ENCODE measurements at regions not wholly inside any gene's neighbourhood (a gene's known extent, or its start where the extent isn't known, plus 50 kb on each side); places are given as distances from the start of the nearest gene placed in this dataset.
A peak's percentile ranks its signal among the peaks of the same experiment; 100 is the strongest.
"Not testable (repeated sequence)": the region's sequence is repeated elsewhere in the genome, so short reads cannot be mapped to it uniquely, and the experiment has no call there.

DNA sequence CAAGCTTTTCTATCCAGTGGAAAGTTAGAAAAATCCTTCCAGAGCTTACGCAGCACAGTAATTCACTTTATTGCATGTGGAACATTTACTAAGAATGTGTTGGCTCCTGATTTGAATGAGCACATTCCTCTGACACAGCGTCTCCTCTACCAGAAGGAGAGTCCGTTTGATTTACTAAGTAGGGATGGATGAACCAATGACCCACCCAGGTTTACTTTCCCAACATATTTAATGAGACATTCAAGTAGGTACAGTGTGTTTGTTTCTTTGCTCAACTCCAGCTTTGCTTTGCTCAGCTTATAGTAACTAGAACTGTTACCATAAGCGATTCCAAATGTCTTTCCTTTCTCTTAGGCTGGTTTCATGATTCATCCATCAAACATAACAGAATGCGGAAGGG lies 161.7 kb downstream of the SMARCA1 start:
- no peak overlapping the region for H3K4me3 Mint-ChIP-seq
- peaks cover 5% of the 10 kb centered on the region for H3K4me1 Mint-ChIP-seq (ENCODE audit: low read depth)
- no peaks in the 10 kb centered on the region for H3K9me3 Mint-ChIP-seq
- H3K27me3 Mint-ChIP-seq (ENCODE audit: insufficient read depth), result no peaks in the 10 kb centered on the region
- no peak overlapping the region for H3K27ac Mint-ChIP-seq
- intact Hi-C loops (cut with micrococcal nuclease), result no loop called here
- no peak for DNase-seq (ENCODE audit: low spot score)
- no peaks in the 10 kb centered on the region for H3K36me3 Mint-ChIP-seq (ENCODE audit: low read depth)

DNA sequence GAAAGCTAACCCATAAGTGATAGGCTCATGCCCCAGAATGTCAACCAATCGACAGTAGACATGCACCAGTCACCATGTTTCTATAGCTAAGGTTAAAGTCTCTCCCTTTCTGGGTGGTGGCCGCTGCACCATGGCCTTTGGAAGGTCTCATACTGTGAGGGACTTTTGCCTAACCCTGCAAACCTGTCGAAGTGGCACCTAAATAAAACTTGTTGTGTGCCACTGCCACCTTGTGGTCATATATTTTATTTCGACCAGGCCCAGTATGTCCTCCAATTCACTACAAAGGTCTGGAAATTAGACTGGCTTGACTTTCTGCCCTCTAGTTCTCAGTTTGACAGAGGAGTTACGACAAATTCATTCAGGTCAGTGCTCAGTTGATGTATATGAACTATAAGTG lies 163.1 kb downstream of the SMARCA1 start:
- no peaks in the 10 kb centered on the region for H3K36me3 Mint-ChIP-seq (ENCODE audit: low read depth)
- H3K4me3 Mint-ChIP-seq, result no peak overlapping the region
- intact Hi-C loops (cut with micrococcal nuclease), result no loop called here
- peaks cover 5% of the 10 kb centered on the region for H3K4me1 Mint-ChIP-seq (ENCODE audit: low read depth)
- DNase-seq (ENCODE audit: low spot score), result peak; percentile 1
- H3K27ac Mint-ChIP-seq, result no peak overlapping the region
- H3K27me3 Mint-ChIP-seq (ENCODE audit: insufficient read depth), result no peaks in the 10 kb centered on the region
- H3K9me3 Mint-ChIP-seq, result no peaks in the 10 kb centered on the region

DNA sequence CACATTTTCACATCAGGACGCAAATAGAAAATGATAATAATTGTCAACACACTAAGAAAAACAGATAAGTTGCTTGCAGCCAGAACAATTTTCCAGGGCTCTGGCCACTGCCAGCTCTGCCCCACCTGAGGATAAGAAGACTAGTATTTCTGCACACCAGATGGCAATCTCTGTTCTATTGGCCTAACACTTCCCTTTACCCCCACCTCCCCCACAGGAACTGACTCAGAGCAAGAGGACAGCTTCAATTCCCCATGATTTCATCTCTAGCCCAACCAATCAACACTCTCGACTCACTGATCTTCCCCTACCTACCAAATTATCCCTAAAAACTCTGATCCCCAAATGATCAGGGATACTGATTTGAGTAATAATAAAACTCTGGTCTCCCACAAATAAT lies 164.0 kb downstream of the SMARCA1 start:
- Mint-ChIP-seq H3K4me1 (ENCODE audit: low read depth) (peaks cover 5% of the 10 kb centered on the region), H3K9me3 (no peaks in the 10 kb centered on the region), H3K27ac (no peak overlapping the region), H3K27me3 (ENCODE audit: insufficient read depth) (no peaks in the 10 kb centered on the region), H3K4me3 (no peak overlapping the region), H3K36me3 (ENCODE audit: low read depth) (no peaks in the 10 kb centered on the region)
- intact Hi-C loops (cut with micrococcal nuclease), result no loop called here
- DNase-seq (ENCODE audit: low spot score), result no peak

DNA sequence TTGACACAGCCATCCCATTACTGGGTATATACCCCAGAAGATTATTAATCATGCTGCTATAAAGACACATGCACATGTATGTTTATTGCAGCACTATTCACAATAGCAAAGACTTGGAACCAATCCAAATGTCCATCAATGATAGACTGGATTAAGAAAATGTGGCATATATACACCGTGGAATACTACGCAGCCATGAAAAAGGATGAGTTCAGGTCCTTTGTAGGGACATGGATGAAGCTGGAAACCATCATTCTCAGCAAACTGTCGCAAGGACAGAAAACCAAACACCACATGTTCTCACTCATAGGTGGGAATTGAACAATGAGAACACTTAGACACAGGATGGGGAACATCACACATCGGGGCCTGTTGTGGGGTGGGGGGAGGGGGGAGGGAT lies 165.9 kb downstream of the SMARCA1 start:
- H3K27me3 Mint-ChIP-seq (ENCODE audit: insufficient read depth); intact Hi-C loops (cut with micrococcal nuclease); H3K36me3 Mint-ChIP-seq (ENCODE audit: low read depth); H3K9me3 Mint-ChIP-seq; H3K27ac Mint-ChIP-seq; H3K4me3 Mint-ChIP-seq; H3K4me1 Mint-ChIP-seq (ENCODE audit: low read depth); DNase-seq (ENCODE audit: low spot score): not testable (repeated sequence)

DNA sequence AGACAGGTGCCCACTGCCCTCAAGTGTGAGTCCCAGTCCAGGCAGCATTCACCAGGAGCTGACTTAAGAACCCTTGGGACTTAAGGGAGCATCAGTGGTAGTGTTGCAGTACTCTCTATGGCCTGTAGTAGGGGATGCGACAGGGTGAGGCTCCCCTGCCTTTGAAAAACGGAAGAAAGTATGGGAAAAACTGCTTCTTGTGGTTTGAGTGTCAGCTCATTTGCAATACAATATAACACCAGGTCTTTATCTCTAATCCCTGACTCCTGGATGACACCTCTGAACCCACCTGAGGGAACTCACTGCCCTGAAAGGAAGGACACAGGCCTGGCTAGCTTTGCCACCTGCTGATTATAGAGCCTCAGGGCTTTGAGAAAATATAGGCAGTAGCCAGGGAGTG lies 176.0 kb downstream of the SMARCA1 start:
- H3K36me3 Mint-ChIP-seq (ENCODE audit: low read depth), result no peaks in the 10 kb centered on the region

DNA sequence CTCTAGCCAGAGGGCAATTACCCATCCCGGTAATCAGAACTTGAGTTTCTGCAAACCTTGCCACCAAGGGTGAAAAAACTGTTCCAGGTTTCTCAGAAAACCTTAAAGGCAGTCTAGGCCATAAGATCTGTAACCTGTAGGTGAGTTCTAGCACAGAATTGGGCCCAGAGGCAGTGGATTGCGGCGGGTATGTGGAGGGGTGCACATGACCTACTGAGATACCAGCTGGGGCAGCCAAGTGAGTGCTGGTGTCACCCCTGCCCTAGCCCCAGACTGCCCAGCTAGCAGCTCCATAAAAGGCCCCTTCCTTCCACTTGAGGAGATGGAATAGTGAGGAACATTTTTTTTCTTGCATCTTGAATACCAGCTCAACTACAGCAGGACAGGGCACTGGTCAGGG lies 176.7 kb downstream of the SMARCA1 start:
- no peak for DNase-seq (ENCODE audit: low spot score)
- H3K4me1 Mint-ChIP-seq (ENCODE audit: low read depth), result no peaks in the 10 kb centered on the region
- H3K9me3 Mint-ChIP-seq, result no peaks in the 10 kb centered on the region
- no peaks in the 10 kb centered on the region for H3K27me3 Mint-ChIP-seq (ENCODE audit: insufficient read depth)
- no peak overlapping the region for H3K4me3 Mint-ChIP-seq
- H3K36me3 Mint-ChIP-seq (ENCODE audit: low read depth), result no peaks in the 10 kb centered on the region
- H3K27ac Mint-ChIP-seq, result no peak overlapping the region
- intact Hi-C loops (cut with micrococcal nuclease), result no loop called here

More for the DNA sequence above, 176.0 kb downstream of the SMARCA1 start:
- no peak for DNase-seq (ENCODE audit: low spot score)
- H3K27ac Mint-ChIP-seq, result no peak overlapping the region
- H3K27me3 Mint-ChIP-seq (ENCODE audit: insufficient read depth), result no peaks in the 10 kb centered on the region
- H3K9me3 Mint-ChIP-seq, result no peaks in the 10 kb centered on the region
- no peak overlapping the region for H3K4me3 Mint-ChIP-seq
- intact Hi-C loops (cut with micrococcal nuclease), result no loop called here
- no peaks in the 10 kb centered on the region for H3K4me1 Mint-ChIP-seq (ENCODE audit: low read depth)

DNA sequence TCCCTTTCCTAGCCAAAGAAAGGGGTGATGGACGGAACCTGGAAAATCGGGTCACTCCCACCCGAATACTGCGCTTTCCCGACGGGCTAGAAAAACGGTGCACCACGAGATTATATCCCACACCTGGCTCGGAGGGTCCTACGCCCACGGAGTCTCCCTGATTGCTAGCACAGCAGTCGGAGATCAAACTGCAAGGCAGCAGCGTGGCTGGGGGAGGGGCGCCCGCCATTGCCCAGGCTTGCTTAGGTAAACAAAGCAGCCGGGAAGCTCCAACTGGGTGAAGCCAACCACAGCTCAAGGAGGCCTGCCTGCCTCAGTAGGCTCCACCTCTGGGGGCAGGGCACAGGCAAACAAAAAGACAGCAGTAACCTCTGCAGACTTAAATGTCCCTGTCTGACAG lies 186.0 kb downstream of the SMARCA1 start:
- H3K4me1 Mint-ChIP-seq (ENCODE audit: low read depth); H3K4me3 Mint-ChIP-seq; intact Hi-C loops (cut with micrococcal nuclease); H3K27me3 Mint-ChIP-seq (ENCODE audit: insufficient read depth); DNase-seq (ENCODE audit: low spot score); H3K27ac Mint-ChIP-seq; H3K9me3 Mint-ChIP-seq; H3K36me3 Mint-ChIP-seq (ENCODE audit: low read depth): not testable (repeated sequence)

DNA sequence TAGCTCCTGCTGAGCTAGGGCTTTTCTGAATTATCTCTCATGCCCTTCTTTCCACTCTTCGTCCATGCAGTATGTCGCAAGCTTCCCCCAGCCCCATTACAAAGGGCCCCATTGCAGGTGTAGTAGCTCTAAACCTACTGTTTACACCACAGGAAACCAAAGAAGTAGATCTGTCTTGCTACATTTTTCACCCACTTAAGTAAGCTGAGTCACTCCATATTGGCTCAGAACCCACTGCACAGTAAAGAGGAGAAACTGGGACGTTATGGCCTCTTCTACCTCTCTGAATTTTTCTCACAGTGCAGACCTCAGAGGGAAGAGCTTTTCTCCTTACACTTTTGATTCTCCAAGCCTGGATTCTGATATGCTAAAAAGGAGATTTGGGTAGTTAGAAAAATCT lies 200.2 kb downstream of the SMARCA1 start:
- intact Hi-C loops (cut with micrococcal nuclease), result no loop called here
- Mint-ChIP-seq H3K36me3 (ENCODE audit: low read depth) (no peaks in the 10 kb centered on the region), H3K27me3 (ENCODE audit: insufficient read depth) (peaks cover 2% of the 10 kb centered on the region), H3K4me1 (ENCODE audit: low read depth) (no peaks in the 10 kb centered on the region), H3K4me3 (no peak overlapping the region), H3K27ac (no peak overlapping the region), H3K9me3 (no peaks in the 10 kb centered on the region)
- DNase-seq (ENCODE audit: low spot score), result no peak

DNA sequence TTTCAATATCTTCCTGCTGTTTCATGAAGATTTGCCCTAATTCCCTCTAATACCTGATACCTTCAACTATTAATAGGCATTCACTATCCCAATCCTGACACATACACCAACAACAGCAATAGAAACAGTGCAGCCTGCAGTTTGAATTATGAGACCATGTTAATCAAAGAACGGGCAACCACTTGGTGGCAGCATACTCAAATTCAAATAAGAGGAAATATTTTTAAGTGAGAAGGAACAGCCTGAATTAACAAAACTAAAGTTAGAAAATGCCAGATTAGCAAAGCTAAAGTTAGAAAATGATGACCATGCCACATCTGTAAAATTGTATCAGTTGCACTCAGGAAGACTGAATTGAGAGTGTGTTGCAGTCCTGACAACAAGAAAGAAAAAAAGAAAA lies 204.9 kb downstream of the SMARCA1 start:
- no peaks in the 10 kb centered on the region for H3K36me3 Mint-ChIP-seq (ENCODE audit: low read depth)
- H3K4me3 Mint-ChIP-seq, result no peak overlapping the region
- no peak for DNase-seq (ENCODE audit: low spot score)
- intact Hi-C loops (cut with micrococcal nuclease), result no loop called here
- no peaks in the 10 kb centered on the region for H3K4me1 Mint-ChIP-seq (ENCODE audit: low read depth)
- peaks cover 2% of the 10 kb centered on the region for H3K27me3 Mint-ChIP-seq (ENCODE audit: insufficient read depth)
- H3K9me3 Mint-ChIP-seq, result no peaks in the 10 kb centered on the region
- no peak overlapping the region for H3K27ac Mint-ChIP-seq

DNA sequence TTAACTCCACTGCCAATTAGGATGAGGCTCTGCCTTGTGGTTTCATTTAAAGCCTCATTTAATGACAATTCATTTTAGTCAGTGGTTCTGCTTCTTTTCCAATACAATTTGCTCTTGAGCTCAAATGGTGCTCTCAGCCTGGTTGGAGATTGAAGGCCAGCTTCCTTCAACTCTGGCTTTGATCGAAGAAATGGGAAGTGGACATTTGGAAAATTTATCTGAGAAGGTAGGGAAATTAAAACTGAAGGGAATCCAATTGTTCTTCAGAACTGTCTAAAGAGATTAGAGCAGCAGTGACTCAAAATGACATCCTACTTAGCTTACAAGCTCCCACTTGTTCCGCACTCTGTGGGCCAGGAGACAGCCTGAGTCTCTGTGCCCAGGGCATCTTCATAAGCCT lies 206.8 kb downstream of the SMARCA1 start:
- Mint-ChIP-seq H3K36me3 (ENCODE audit: low read depth) (no peaks in the 10 kb centered on the region), H3K9me3 (no peaks in the 10 kb centered on the region), H3K4me1 (ENCODE audit: low read depth) (no peaks in the 10 kb centered on the region), H3K27me3 (ENCODE audit: insufficient read depth) (peaks cover 2% of the 10 kb centered on the region), H3K27ac (no peak overlapping the region), H3K4me3 (no peak overlapping the region)
- no peak for DNase-seq (ENCODE audit: low spot score)
- intact Hi-C loops (cut with micrococcal nuclease), result no loop called here

DNA sequence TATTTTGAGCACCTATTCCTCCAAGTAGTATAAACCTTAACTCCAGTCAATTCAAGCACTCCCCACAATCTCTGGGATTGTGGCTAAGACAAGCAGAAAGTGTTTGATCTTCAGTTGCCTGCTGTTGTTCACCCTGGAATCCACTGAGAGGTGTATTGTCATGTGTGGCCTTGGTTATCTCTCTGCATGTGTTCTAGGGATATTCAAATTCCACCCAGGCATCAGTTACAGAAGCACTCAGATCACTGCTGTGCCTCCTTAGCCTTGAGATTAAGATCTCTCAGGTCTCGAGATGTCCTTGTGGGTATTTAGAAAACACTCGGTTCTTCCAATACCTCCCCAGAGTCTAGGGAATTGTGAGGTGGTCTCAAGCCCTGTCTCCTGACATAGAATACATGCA lies 213.3 kb downstream of the SMARCA1 start:
- H3K4me3 Mint-ChIP-seq, result no peak overlapping the region

DNA sequence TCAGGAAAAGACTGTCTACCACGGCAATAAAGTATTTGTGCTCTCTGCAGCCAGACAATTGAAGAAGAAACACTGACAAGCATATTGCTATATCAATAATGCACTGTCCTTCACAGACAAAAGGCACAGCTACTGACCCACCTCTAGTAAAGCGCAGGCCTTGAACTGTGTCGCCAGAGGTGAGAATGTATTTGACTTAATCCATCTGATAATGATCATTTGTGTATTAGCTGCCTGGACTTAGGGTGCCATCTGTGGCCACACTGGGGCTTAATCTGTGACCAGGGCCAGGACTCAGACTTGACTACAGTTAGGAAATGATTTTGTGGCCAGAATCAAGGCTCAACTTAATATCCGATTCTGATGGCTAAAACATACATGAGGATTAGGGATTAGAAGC lies 260.4 kb downstream of the SMARCA1 start:
- Mint-ChIP-seq H3K9me3 (no peaks in the 10 kb centered on the region), H3K36me3 (ENCODE audit: low read depth) (no peaks in the 10 kb centered on the region), H3K27ac (no peak overlapping the region), H3K4me1 (ENCODE audit: low read depth) (no peaks in the 10 kb centered on the region), H3K4me3 (no peak overlapping the region), H3K27me3 (ENCODE audit: insufficient read depth) (no peaks in the 10 kb centered on the region)
- intact Hi-C loops (cut with micrococcal nuclease), result no loop called here
- no peak for DNase-seq (ENCODE audit: low spot score)

More for the DNA sequence above, 213.3 kb downstream of the SMARCA1 start:
- H3K27ac Mint-ChIP-seq, result no peak overlapping the region
- no peaks in the 10 kb centered on the region for H3K4me1 Mint-ChIP-seq (ENCODE audit: low read depth)
- no peaks in the 10 kb centered on the region for H3K36me3 Mint-ChIP-seq (ENCODE audit: low read depth)
- no peaks in the 10 kb centered on the region for H3K9me3 Mint-ChIP-seq
- peaks cover 1% of the 10 kb centered on the region for H3K27me3 Mint-ChIP-seq (ENCODE audit: insufficient read depth)
- DNase-seq (ENCODE audit: low spot score), result no peak
- intact Hi-C loops (cut with micrococcal nuclease), result no loop called here

DNA sequence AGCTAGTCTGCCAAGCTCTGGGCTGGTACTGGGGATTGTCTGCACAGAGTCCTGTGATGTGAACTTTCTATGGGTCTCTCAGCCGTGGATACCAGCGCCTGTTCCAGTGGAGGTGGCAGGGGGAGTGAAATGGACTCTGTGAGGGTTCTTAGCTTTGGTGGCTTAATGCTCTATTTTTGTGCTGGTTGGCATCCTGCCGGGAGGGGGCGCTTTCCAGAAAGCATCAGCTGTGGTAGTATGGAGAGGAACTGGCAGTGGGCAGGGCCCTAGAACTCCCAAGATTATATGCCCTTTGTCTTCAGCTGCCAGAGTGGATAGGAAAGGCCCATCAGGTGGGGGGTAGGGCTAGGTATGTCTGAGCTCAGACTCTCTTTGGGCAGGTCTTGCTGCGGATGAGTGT lies 267.8 kb downstream of the SMARCA1 start:
- H3K27me3 Mint-ChIP-seq (ENCODE audit: insufficient read depth); H3K4me1 Mint-ChIP-seq (ENCODE audit: low read depth); H3K4me3 Mint-ChIP-seq; H3K27ac Mint-ChIP-seq; H3K9me3 Mint-ChIP-seq; intact Hi-C loops (cut with micrococcal nuclease); DNase-seq (ENCODE audit: low spot score); H3K36me3 Mint-ChIP-seq (ENCODE audit: low read depth): not testable (repeated sequence)

DNA sequence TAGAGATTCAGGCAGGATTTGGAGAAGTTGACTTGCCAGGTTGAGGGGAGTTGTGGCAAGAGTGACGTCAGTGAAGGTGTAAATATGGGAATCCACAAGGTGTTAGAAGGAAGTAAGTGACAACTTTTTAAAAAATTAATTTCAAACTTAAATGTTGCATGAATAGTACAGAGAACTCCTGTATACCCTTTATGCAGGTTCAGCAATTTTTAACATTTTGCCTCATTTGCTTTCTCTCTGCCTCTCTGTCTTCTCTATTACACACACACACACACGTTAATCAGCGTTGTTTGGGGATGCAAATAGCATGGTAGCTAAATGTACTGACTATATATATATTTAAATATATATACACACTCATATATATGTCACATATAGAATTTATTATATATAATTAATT lies 273.7 kb downstream of the SMARCA1 start:
- Mint-ChIP-seq H3K36me3 (ENCODE audit: low read depth) (no peaks in the 10 kb centered on the region), H3K27ac (no peak overlapping the region), H3K9me3 (no peaks in the 10 kb centered on the region), H3K4me1 (ENCODE audit: low read depth) (no peaks in the 10 kb centered on the region), H3K4me3 (no peak overlapping the region), H3K27me3 (ENCODE audit: insufficient read depth) (no peaks in the 10 kb centered on the region)
- DNase-seq (ENCODE audit: low spot score), result no peak
- intact Hi-C loops (cut with micrococcal nuclease), result no loop called here

Measured in activated T-helper 1 cell treated with anti-CD3 and anti-CD28 coated beads, Interleukin-12 subunit alpha, Interleukin-12 subunit beta, Interleukin-2, Interleukin-4 antibody, amounts not matched to agents 30 ng/mL and 10 ng/mL and 1 ng/mL, durations not matched to agents 14 hours and 24 hours and 36 hours (primary cell).